Gastroesophageal sphincter (tissue), 4 donors: ENCODE measurements at regions not wholly inside any gene's neighbourhood (a gene's known extent, or its start where the extent isn't known, plus 50 kb on each side); places are given as distances from the start of the nearest gene placed in this dataset.

Experiments used
- ATAC-seq: fragments of 150-250 bp; one replicate; pipeline ENCODE4 v1.9.1; 2016; ENCODE audit warnings: mild to moderate bottlenecking, moderate library complexity
- H3K27ac ChIP-seq, 4 donors: fragments of 200-600 bp; sonication (generic) in 3 of 4; 1 replicate in 3 of 4; 2 replicates in 1 of 4; pipeline ENCODE4 v1.5.1; 2016 to 2019
- H3K27me3 ChIP-seq: fragments of 200-600 bp; sonication (generic); one replicate; pipeline ENCODE4 v1.5.1; 2019
- H3K36me3 ChIP-seq, 2 donors: fragments of 200-600 bp; sonication (generic); one replicate each; pipeline ENCODE4 v1.5.1; 2019; ENCODE audit warnings: control low read depth in 1 of 2
- H3K4me1 ChIP-seq, 3 donors: fragments of 200-600 bp; sonication (generic); 1 replicate in 2 of 3; 2 replicates in 1 of 3; pipeline ENCODE4 v1.5.1; 2016 to 2019; ENCODE audit warnings: control low read depth in 2 of 3
- H3K4me3 ChIP-seq, 2 donors: fragments of 200-600 bp; sonication (generic); one replicate each; pipeline ENCODE4 v1.5.1; 2019; ENCODE audit warnings: mild to moderate bottlenecking in 1 of 2, moderate library complexity in 1 of 2
- H3K9me3 ChIP-seq, 3 donors: fragments of 200-600 bp; sonication (generic); one replicate each; pipeline ENCODE4 v1.5.1; 2017 to 2019; ENCODE audit warnings: control low read depth in 2 of 3
- EP300 ChIP-seq: sonication (generic); formaldehyde crosslinking; IDR thresholded peaks from one replicate; pipeline ENCODE4 v1.6.1; 2017; ENCODE audit warnings: antibody characterized with exemption, mild to moderate bottlenecking
- POLR2A ChIP-seq, 2 donors: fragments of 450-650 bp; IDR thresholded peaks; one replicate each; pipeline ENCODE4 v1.6.1; 2017; ENCODE audit warnings: antibody characterized with exemption in 2 of 2, mild to moderate bottlenecking in 2 of 2, moderate library complexity in 1 of 2
- POLR2AphosphoS5 ChIP-seq: sonication (generic); formaldehyde crosslinking; IDR thresholded peaks from one replicate; pipeline ENCODE4 v1.6.1; 2017; ENCODE audit warnings: antibody characterized with exemption
- WGBS, 2 donors: methylation state at CpG; one replicate each; pipeline ENCODE4 v1.1.5; 2018; ENCODE audit warnings: low coverage in 1 of 2; 5-methylcytosine and 5-hydroxymethylcytosine counted together
- TF ChIP-seq, protein P1 (sequence below), 4 experiments: fragments of 200-600 bp in 2 of 4; fragments of 450-650 bp in 2 of 4; sonication (generic) in 1 of 4; IDR thresholded peaks; one replicate each; pipeline ENCODE4 v1.5.1; 2017 to 2019; ENCODE audit warnings: antibody characterized with exemption in 4 of 4, mild to moderate bottlenecking in 2 of 4, moderate library complexity in 2 of 4

DNA sequence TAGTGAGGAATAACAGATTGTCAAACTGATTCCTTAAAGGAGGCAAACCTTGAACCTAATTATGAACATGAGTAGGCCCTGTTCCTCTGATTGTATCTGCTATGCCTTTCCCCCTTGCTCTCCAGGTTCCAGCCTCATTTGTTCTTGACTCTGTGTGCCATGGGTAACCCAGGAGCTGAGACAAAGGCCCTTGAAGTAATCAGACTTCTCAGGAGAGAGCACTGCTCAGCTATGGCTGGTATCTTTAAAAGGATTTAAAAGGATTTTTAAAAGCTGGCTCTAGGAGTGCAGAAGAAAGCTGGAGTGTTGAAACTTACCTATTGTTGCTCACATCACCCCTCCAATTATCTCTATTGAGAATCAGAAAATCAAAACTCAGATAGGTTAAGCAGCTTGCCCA is 1565.5 kb upstream of the AGA start:
- ATAC-seq: no peak
- no peak for TF ChIP-seq POLR2AphosphoS5

DNA sequence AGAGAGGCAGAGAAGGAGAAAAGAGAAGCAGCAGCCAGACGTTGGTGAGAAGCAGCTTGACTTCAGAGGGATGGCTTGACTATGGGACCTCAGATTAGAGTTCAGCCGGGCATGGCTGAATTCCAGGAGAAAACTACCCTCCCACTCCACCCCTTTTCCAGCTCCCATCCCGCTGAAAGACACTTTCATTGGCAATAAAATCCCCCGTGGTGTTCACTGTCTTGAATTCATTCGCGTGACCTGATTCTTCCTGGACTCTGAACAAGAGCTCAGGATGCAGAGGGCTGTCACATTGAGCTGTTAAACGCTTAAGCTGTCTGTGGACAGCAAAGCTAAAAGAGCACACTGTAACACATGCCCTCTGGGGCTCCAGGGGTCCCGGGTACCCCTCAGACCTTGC is 1575.3 kb upstream of the AGA start:
- no peaks in the 10 kb centered on the region for H3K27me3 ChIP-seq
- H3K27ac ChIP-seq: no peak overlapping the region
- H3K4me3 ChIP-seq: no peak overlapping the region
- no peaks in the 10 kb centered on the region for H3K36me3 ChIP-seq
- 83 to 91% methylated on average over 5 to 6 of the region's 8 CpGs for WGBS, 2 donors
- no peak for ATAC-seq
- TF ChIP-seq POLR2AphosphoS5 (no peak), EP300 (no peak), POLR2A (IDR thresholded peaks at IDR 0.05) (no peak)
- TF ChIP-seq, protein P1, sequence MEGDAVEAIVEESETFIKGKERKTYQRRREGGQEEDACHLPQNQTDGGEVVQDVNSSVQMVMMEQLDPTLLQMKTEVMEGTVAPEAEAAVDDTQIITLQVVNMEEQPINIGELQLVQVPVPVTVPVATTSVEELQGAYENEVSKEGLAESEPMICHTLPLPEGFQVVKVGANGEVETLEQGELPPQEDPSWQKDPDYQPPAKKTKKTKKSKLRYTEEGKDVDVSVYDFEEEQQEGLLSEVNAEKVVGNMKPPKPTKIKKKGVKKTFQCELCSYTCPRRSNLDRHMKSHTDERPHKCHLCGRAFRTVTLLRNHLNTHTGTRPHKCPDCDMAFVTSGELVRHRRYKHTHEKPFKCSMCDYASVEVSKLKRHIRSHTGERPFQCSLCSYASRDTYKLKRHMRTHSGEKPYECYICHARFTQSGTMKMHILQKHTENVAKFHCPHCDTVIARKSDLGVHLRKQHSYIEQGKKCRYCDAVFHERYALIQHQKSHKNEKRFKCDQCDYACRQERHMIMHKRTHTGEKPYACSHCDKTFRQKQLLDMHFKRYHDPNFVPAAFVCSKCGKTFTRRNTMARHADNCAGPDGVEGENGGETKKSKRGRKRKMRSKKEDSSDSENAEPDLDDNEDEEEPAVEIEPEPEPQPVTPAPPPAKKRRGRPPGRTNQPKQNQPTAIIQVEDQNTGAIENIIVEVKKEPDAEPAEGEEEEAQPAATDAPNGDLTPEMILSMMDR (IDR thresholded peaks at IDR 0.05): no peak
- H3K4me1 ChIP-seq: no peaks in the 10 kb centered on the region
- peaks cover 0 to 9% (median 0%) of the 10 kb centered on the region in 3 donors for H3K9me3 ChIP-seq

More for the DNA sequence above, 1565.5 kb upstream of the AGA start:
- no peaks in the 10 kb centered on the region for H3K9me3 ChIP-seq
- no peaks in the 10 kb centered on the region for H3K4me1 ChIP-seq
- no peaks in the 10 kb centered on the region for H3K27me3 ChIP-seq
- no peak overlapping the region for H3K4me3 ChIP-seq
- H3K27ac ChIP-seq: no peak overlapping the region
- H3K36me3 ChIP-seq: no peaks in the 10 kb centered on the region

DNA sequence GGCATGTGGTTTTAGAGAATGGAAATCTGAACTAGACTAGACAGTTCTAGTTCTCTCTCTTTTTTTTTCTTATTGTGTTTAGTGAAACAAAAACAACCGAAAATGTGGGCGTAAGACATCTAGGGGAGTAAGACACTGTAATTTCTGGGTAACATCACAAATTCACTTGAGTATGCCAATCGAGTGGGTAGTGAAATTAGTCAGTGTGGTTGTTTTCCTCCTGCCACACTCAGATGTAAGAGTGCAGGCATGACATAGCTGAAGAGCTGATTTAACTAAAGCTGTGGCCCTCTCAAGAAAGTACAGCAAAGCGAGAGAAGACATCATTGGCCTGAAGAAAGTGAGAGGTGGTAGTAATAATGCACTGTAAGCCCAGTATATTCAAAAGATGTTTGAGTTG is 1585.3 kb upstream of the AGA start:
- Histone ChIP-seq H3K36me3 (no peaks in the 10 kb centered on the region), H3K9me3 (peaks cover 0 to 6% (median 0%) of the 10 kb centered on the region in 3 donors), H3K4me3 (no peak overlapping the region), H3K4me1 (no peaks in the 10 kb centered on the region), H3K27ac (no peak overlapping the region), H3K27me3 (no peaks in the 10 kb centered on the region)
- 81 to 86% methylated on average over 4 of the region's 4 CpGs for WGBS, 2 donors
- ATAC-seq: no peak
- TF ChIP-seq POLR2AphosphoS5: no peak

DNA sequence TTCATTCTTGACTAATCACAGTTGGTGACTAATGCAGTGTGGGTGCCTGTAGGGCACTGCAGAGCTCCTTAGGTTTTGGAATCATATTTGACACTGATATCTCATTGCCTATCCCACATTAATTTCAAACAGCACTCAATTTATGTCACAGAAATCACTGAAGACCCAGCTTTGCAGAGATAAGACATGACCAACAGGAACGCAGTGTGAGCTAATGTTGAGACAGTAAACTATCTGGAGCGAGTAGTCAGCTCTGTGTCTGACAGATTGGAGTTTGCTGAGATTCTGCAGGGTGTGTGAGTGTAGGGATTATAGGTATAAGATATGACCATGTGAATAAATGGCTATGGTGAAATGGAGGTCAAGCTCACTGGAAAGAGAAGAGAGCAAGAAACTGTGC is 1586.1 kb upstream of the AGA start:
- TF ChIP-seq POLR2AphosphoS5: no peak
- no peak for TF ChIP-seq POLR2A (IDR thresholded peaks at IDR 0.05)
- TF ChIP-seq EP300: no peak
- TF ChIP-seq, protein P1 (IDR thresholded peaks at IDR 0.05): no peak
- ATAC-seq: no peak
- H3K36me3 ChIP-seq: no peaks in the 10 kb centered on the region
- no peak overlapping the region for H3K4me3 ChIP-seq
- H3K4me1 ChIP-seq: no peaks in the 10 kb centered on the region
- H3K27ac ChIP-seq: no peak overlapping the region
- peaks cover 0 to 6% (median 0%) of the 10 kb centered on the region in 3 donors for H3K9me3 ChIP-seq
- H3K27me3 ChIP-seq: no peaks in the 10 kb centered on the region
- WGBS, 2 donors: 9 to 46% methylated on average over 2 of the region's 2 CpGs

DNA sequence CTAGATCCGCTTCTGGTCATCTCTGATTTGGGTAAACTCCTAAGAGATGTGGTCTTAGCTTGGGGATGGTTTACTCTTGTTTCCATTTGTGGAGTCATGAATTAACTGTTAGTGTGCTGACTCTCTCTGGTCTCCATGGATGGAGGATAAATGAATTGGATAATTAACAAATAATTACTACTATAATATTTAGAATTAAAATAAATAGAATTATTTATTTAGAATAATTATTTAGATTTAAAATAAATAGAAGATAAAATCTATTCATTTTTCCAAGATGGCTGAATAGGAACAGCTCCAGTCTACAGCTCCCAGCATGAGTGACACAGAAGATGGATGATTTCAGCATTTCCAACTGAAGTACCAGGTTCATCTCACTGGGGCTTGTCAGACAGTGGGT is 1587.4 kb upstream of the AGA start:
- WGBS, 2 donors: 85% methylated on average over 1 of the region's 1 CpG; no CpG with 5 or more reads in 1 of the 2 donors

DNA sequence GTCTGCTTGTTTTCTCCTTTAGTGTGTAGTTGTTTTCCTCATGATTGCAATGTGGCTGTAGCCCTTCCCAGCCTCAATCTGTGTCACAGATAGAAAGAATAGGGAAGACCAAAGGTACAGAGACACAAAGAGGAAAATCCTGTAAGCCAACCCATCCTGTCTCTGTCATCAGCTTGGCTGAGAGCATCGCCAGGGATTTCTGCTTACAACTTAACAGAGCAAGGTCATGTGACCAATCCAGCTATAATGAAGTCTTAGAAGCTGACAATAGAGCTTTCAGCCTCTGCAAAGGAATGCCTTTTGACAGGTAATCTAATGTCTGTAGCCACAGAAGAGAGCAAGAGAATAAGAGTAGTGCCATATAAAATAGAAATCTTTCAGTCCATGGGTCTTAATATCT is 1598.0 kb upstream of the AGA start:
- ATAC-seq: no peak
- H3K4me1 ChIP-seq: no peaks in the 10 kb centered on the region
- no peaks in the 10 kb centered on the region for H3K36me3 ChIP-seq
- TF ChIP-seq POLR2AphosphoS5 (no peak), EP300 (no peak), POLR2A (IDR thresholded peaks at IDR 0.05) (no peak)
- TF ChIP-seq, protein P1 (IDR thresholded peaks at IDR 0.05): no peak
- no peak overlapping the region for H3K27ac ChIP-seq
- H3K4me3 ChIP-seq: no peak overlapping the region
- 33% methylated on average over 1 of the region's 1 CpG for WGBS, 2 donors
- no peaks in the 10 kb centered on the region for H3K9me3 ChIP-seq
- no peaks in the 10 kb centered on the region for H3K27me3 ChIP-seq

More for the DNA sequence above, 1587.4 kb upstream of the AGA start:
- no peak overlapping the region for H3K27ac ChIP-seq
- no peaks in the 10 kb centered on the region for H3K4me1 ChIP-seq
- H3K4me3 ChIP-seq: no peak overlapping the region
- no peak for ATAC-seq
- H3K27me3 ChIP-seq: no peaks in the 10 kb centered on the region
- peaks cover 0 to 6% (median 0%) of the 10 kb centered on the region in 3 donors for H3K9me3 ChIP-seq
- H3K36me3 ChIP-seq: no peaks in the 10 kb centered on the region
- TF ChIP-seq, protein P1 (IDR thresholded peaks at IDR 0.05): no peak
- TF ChIP-seq EP300 (no peak), POLR2AphosphoS5 (no peak), POLR2A (IDR thresholded peaks at IDR 0.05) (no peak)
